HPDE6-E6E7 (cell line): ENCODE measurements at regions not wholly inside any gene's neighbourhood (a gene's known extent, or its start where the extent isn't known, plus 50 kb on each side); places are given as distances from the start of the nearest gene placed in this dataset.

Source experiments
- DNase-seq: peaks from one replicate; pipeline ENCODE4 v3.0.0; 2011; ENCODE audit warnings: missing footprints; ENCODE audit errors: extremely low spot score

- no peak for DNase-seq
Measured at GRCh38 chr12:20189767-20190166, 178.6 kb upstream of the PDE3A start.

- DNase-seq = no peak
Measured at GRCh38 chr12:20194171-20194570, 174.2 kb upstream of the PDE3A start.

- no peak for DNase-seq
Measured at GRCh38 chr12:20196767-20197166, 171.6 kb upstream of the PDE3A start.

- no peak for DNase-seq
Measured at GRCh38 chr12:20197411-20197810, 170.9 kb upstream of the PDE3A start.

GRCh38 chr12:20199780-20200179 is 168.6 kb upstream of the PDE3A start:
- no peak for DNase-seq

- DNase-seq = no peak
Measured at GRCh38 chr12:20201733-20202132, 166.6 kb upstream of the PDE3A start.

- DNase-seq = no peak
Measured at GRCh38 chr12:20205854-20206253, 162.5 kb upstream of the PDE3A start.

- no peak for DNase-seq
Measured at GRCh38 chr12:20206410-20206809, 161.9 kb upstream of the PDE3A start.

- DNase-seq = no peak
Measured at GRCh38 chr12:20210621-20211215, 157.6 kb upstream of the PDE3A start.

- DNase-seq = no peak
Measured at GRCh38 chr12:20211541-20211940, 156.8 kb upstream of the PDE3A start.

GRCh38 chr12:20211981-20212421 is 156.3 kb upstream of the PDE3A start:
- DNase-seq = no peak

- DNase-seq = peak; percentile 56
Measured at GRCh38 chr12:20212658-20213555, 155.4 kb upstream of the PDE3A start.

- no peak for DNase-seq
Measured at GRCh38 chr12:20213723-20214625, 154.4 kb upstream of the PDE3A start.

- DNase-seq = peak; percentile 2
Measured at GRCh38 chr12:20220339-20220738, 148.0 kb upstream of the PDE3A start.

GRCh38 chr12:20232931-20233675 is 135.2 kb upstream of the PDE3A start:
- DNase-seq = no peak

- DNase-seq = no peak
Measured at GRCh38 chr12:20234474-20234873, 133.9 kb upstream of the PDE3A start.

GRCh38 chr12:20237091-20237490 is 131.2 kb upstream of the PDE3A start:
- no peak for DNase-seq

- no peak for DNase-seq
Measured at GRCh38 chr12:20245491-20245890, 122.8 kb upstream of the PDE3A start.

GRCh38 chr12:20248646-20249045 is 119.7 kb upstream of the PDE3A start:
- no peak for DNase-seq

GRCh38 chr12:20250761-20251160 is 117.6 kb upstream of the PDE3A start:
- DNase-seq = no peak

- DNase-seq = no peak
Measured at GRCh38 chr12:20257311-20257710, 111.0 kb upstream of the PDE3A start.
